Right lung (tissue), 2 donors: ENCODE measurements at regions not wholly inside any gene's neighbourhood (a gene's known extent, or its start where the extent isn't known, plus 50 kb on each side); places are given as distances from the start of the nearest gene placed in this dataset.
A peak's percentile ranks its signal among the peaks of the same experiment; 100 is the strongest.
"Not testable (repeated sequence)": the region's sequence is repeated elsewhere in the genome, so short reads cannot be mapped to it uniquely, and the experiment has no call there.

Experiments
- DNase-seq, 2 donors: peaks; one replicate each; pipeline ENCODE4 v3.0.0-alpha.2; 2013

- peak; percentile 19 to 31 for DNase-seq
Observed at GRCh38 chrX:18003876-18004275, 142.8 kb upstream of the RAI2 start.

GRCh38 chrX:18002791-18003190 lies 141.7 kb upstream of the RAI2 start:
- DNase-seq, result no peak

- no peak for DNase-seq
Observed at GRCh38 chrX:17994429-17994828, 133.3 kb upstream of the RAI2 start.

GRCh38 chrX:17993062-17993461 lies 132.0 kb upstream of the RAI2 start:
- DNase-seq, result no peak

GRCh38 chrX:17990532-17990931 lies 129.4 kb upstream of the RAI2 start:
- DNase-seq, result no peak

GRCh38 chrX:17987783-17988182 lies 126.7 kb upstream of the RAI2 start:
- no peak for DNase-seq

- DNase-seq, result no peak
Observed at GRCh38 chrX:17986977-17987376, 125.9 kb upstream of the RAI2 start.

GRCh38 chrX:17986440-17986839 lies 125.3 kb upstream of the RAI2 start:
- no peak for DNase-seq

GRCh38 chrX:17984415-17984814 lies 123.3 kb upstream of the RAI2 start:
- no peak for DNase-seq

GRCh38 chrX:17983389-17983788 lies 122.3 kb upstream of the RAI2 start:
- DNase-seq, result no peak

GRCh38 chrX:17977696-17978095 lies 116.6 kb upstream of the RAI2 start:
- DNase-seq, result no peak

GRCh38 chrX:17976955-17977354 lies 115.9 kb upstream of the RAI2 start:
- no peak for DNase-seq

GRCh38 chrX:17975349-17975748 lies 114.3 kb upstream of the RAI2 start:
- DNase-seq, result not testable (repeated sequence)

GRCh38 chrX:17968367-17968766 lies 107.3 kb upstream of the RAI2 start:
- no peak for DNase-seq

- DNase-seq, result no peak
Observed at GRCh38 chrX:17967888-17968287, 106.8 kb upstream of the RAI2 start.

- no peak for DNase-seq
Observed at GRCh38 chrX:17964871-17965270, 103.8 kb upstream of the RAI2 start.

- DNase-seq, result no peak
Observed at GRCh38 chrX:17960891-17961290, 99.8 kb upstream of the RAI2 start.

GRCh38 chrX:17944833-17945497 lies 83.9 kb upstream of the RAI2 start:
- no peak for DNase-seq

- DNase-seq, result not testable (repeated sequence)
Observed at GRCh38 chrX:17941171-17941570, 80.1 kb upstream of the RAI2 start.

GRCh38 chrX:17939724-17940123 lies 78.6 kb upstream of the RAI2 start:
- DNase-seq, result no peak

GRCh38 chrX:17933856-17934255 lies 72.8 kb upstream of the RAI2 start:
- no peak for DNase-seq

- no peak for DNase-seq
Observed at GRCh38 chrX:17932781-17933180, 71.7 kb upstream of the RAI2 start.

GRCh38 chrX:17931855-17932254 lies 70.8 kb upstream of the RAI2 start:
- no peak for DNase-seq

GRCh38 chrX:17930850-17931249 lies 69.8 kb upstream of the RAI2 start:
- DNase-seq, result no peak
